HepG2 (cell line): ENCODE measurements at regions not wholly inside any gene's neighbourhood (a gene's known extent, or its start where the extent isn't known, plus 50 kb on each side); places are given as distances from the start of the nearest gene placed in this dataset.

ENCODE experiments used
- ATAC-seq: fragments of 200-7000 bp; cut with Tn5 transposase; 3 replicates; pipeline ENCODE4 v1.9.1; 2020; ENCODE audit warnings: mild to moderate bottlenecking, moderate library complexity
- BruUV-seq: library from RNA; stranded (reverse); fragments of 400-500 nt; replicated peaks from 2 replicates; lab custom pipeline; 2021; lab: Mats Ljungman, UMichigan
- CTCF ChIA-PET: fragments of 300-600 bp; formaldehyde crosslinking; extraction: SDS; loops from one replicate; lab custom pipeline; 2021; ENCODE audit warnings: low total read pairs, inconsistent platforms, low intra/inter-chr PET ratio; lab: Yijun Ruan, JAX
- POLR2A ChIA-PET: fragments of 350-600 bp; sonication (Branson Sonifier 250); formaldehyde crosslinking; loops from one replicate; lab custom pipeline; 2020; ENCODE audit warnings: antibody characterized with exemption, inconsistent platforms; lab: Yijun Ruan, JAX
- DNase-seq: peaks from one replicate; pipeline ENCODE4 v3.0.0-alpha.2; 2015; ENCODE audit warnings: low spot score
- FAIRE-seq: peaks from 3 replicates; lab custom pipeline; 2011; peaks lifted over from hg19 to GRCh38; lab: Jason Lieb, UNC
- H2AFZ ChIP-seq: one replicate; pipeline ENCODE4 v1.6.1; 2011; ENCODE audit warnings: low read length, inconsistent platforms
- H3K27ac ChIP-seq: fragments of 300-600 bp; 3 replicates; pipeline ENCODE4 v1.8.0; 2011; ENCODE audit warnings: mixed run types, mild to moderate bottlenecking, mixed read lengths, low read length, inconsistent platforms; ENCODE audit not compliant: insufficient read depth; ENCODE audit errors: extremely low read length
- H3K27me3 ChIP-seq, 2 experiments: fragments of 200-600 bp in 1 of 2; 2 replicates in 1 of 2; 3 replicates in 1 of 2; pipeline versions ENCODE4 v1.6.0 to v1.8.0; 2011; ENCODE audit warnings: low read length in 2 of 2, mild to moderate bottlenecking in 2 of 2, moderate library complexity in 2 of 2, inconsistent platforms in 1 of 2; ENCODE audit not compliant: insufficient read depth in 2 of 2, control insufficient read depth in 1 of 2
- H3K36me3 ChIP-seq, 2 experiments: fragments of 200-600 bp in 1 of 2; replicated peaks in 1 of 2; 2 replicates in 1 of 2; 3 replicates in 1 of 2; pipeline versions ENCODE4 v1.5.1 to v1.8.0; 2011; ENCODE audit warnings: low read length in 2 of 2, inconsistent platforms in 1 of 2; ENCODE audit not compliant: insufficient read depth in 2 of 2, control insufficient read depth in 1 of 2
- H3K4me1 ChIP-seq: 2 replicates; pipeline ENCODE4 v1.5.1; 2012; ENCODE audit warnings: low read length, inconsistent platforms; ENCODE audit not compliant: insufficient read depth
- H3K4me2 ChIP-seq: 2 replicates; pipeline ENCODE4 v1.6.0; 2011; ENCODE audit warnings: low read depth, low read length, inconsistent platforms
- H3K4me3 ChIP-seq, 3 experiments: fragments of 200-600 bp in 1 of 3; sonication (generic), shearing (Covaris generic) in 1 of 3; replicated peaks in 1 of 3; 2 replicates each; pipeline ENCODE4 v1.5.1; 2011 to 2016; ENCODE audit warnings: low read length in 3 of 3, inconsistent platforms in 2 of 3, low read depth in 2 of 3, mild to moderate bottlenecking in 2 of 3, control low read depth in 1 of 3, mixed read lengths in 1 of 3; ENCODE audit not compliant: insufficient read depth in 1 of 3
- H3K79me2 ChIP-seq: one replicate; pipeline ENCODE4 v1.6.1; 2011; ENCODE audit warnings: low read length, inconsistent platforms; ENCODE audit not compliant: insufficient read depth
- H3K9ac ChIP-seq: 2 replicates; pipeline ENCODE4 v1.6.0; 2011; ENCODE audit warnings: mild to moderate bottlenecking, low read depth, low read length, inconsistent platforms; ENCODE audit not compliant: insufficient read depth
- H3K9me3 ChIP-seq: 2 replicates; pipeline ENCODE4 v1.5.1; 2012; ENCODE audit warnings: mild to moderate bottlenecking, low read length
- H4K20me1 ChIP-seq: 2 replicates; pipeline ENCODE4 v1.6.0; 2011; ENCODE audit warnings: inconsistent platforms, mild to moderate bottlenecking, low read length, moderate library complexity; ENCODE audit not compliant: insufficient read depth
- FOXA3 ChIP-seq: IDR thresholded peaks from 2 replicates; pipeline ENCODE4 v1.6.1; 2016; ENCODE audit warnings: missing genetic modification reagents, missing compliant biosample characterization
- GPN1 ChIP-seq: sonication (generic); formaldehyde crosslinking; IDR thresholded peaks from 2 replicates; pipeline ENCODE4 v1.5.1; 2020; ENCODE audit warnings: missing genetic modification reagents, borderline replicate concordance
- HOXA5 ChIP-seq: sonication (generic); formaldehyde crosslinking; IDR thresholded peaks from 2 replicates; pipeline ENCODE4 v1.4.0; 2020; ENCODE audit warnings: missing genetic modification reagents
- ZNF160 ChIP-seq: sonication (generic); formaldehyde crosslinking; IDR thresholded peaks from 2 replicates; pipeline ENCODE4 v1.8.0; 2022; ENCODE audit warnings: mild to moderate bottlenecking, inconsistent platforms, missing genetic modification reagents
- ZNF260 ChIP-seq: sonication (generic); formaldehyde crosslinking; IDR thresholded peaks from 2 replicates; pipeline ENCODE4 v1.4.0; 2020; ENCODE audit warnings: missing genetic modification reagents, low read depth, mild to moderate bottlenecking, borderline replicate concordance
- ZNF496 ChIP-seq: sonication (generic); formaldehyde crosslinking; IDR thresholded peaks from 2 replicates; pipeline ENCODE4 v1.8.1; 2023; ENCODE audit warnings: mild to moderate bottlenecking, moderate library complexity, missing genetic modification reagents; ENCODE audit not compliant: insufficient replicate concordance
- ZNF597 ChIP-seq: sonication (generic); formaldehyde crosslinking; IDR thresholded peaks from 2 replicates; pipeline ENCODE4 v1.5.0; 2020; ENCODE audit warnings: missing genetic modification reagents
- ZNF605 ChIP-seq: sonication (generic); formaldehyde crosslinking; IDR thresholded peaks from 2 replicates; pipeline ENCODE4 v1.8.0; 2022; ENCODE audit warnings: mild to moderate bottlenecking, missing genetic modification reagents
- WGBS: methylation state at CpG from one replicate; pipeline ENCODE4 v1.1.6; 2017; ENCODE audit warnings: low lambda C conversion rate; 5-methylcytosine and 5-hydroxymethylcytosine counted together
- in situ Hi-C: cut with HindIII; loops from 2 replicates; pipeline ENCODE4 v1.10.0; 2017; ENCODE audit warnings: low pct_unique_long_range_greater_than_20kb; ENCODE audit not compliant: extremely low pct_ligation_motif_present
- intact Hi-C: fragments of 100-400 bp; cut with micrococcal nuclease; formaldehyde crosslinking; loops from one replicate; pipeline ENCODE4 v1.10.0; 2022; ENCODE audit not compliant: unreplicated experiment
- TF ChIP-seq, protein P1 (sequence below): sonication (generic); formaldehyde crosslinking; IDR thresholded peaks from 2 replicates; pipeline ENCODE4 v1.5.1; 2020; ENCODE audit warnings: mild to moderate bottlenecking, missing genetic modification reagents, borderline replicate concordance
- TF ChIP-seq, protein P2 (sequence below): sonication (generic); formaldehyde crosslinking; IDR thresholded peaks from 2 replicates; pipeline ENCODE4 v1.4.0; 2020; ENCODE audit warnings: missing genetic modification reagents

DNA sequence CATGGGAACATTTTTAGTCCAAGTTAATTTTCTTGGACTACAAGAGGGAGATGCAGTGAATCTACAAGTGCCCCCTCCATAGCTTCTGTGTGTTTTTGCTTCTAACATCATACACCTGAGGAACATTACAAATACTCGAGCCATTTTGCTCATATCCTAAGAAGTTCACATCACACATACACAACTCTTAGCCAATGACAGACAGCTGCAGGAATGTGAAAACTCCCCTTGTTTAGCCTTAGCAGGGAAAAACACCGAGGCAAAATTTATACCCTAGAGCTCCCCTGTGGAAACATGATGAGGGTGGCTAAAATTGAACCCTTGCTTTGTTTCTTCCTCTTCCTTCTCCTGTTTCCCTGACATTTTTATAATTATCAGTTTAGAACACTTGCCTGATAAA is 928.3 kb upstream of the NRXN1 start:
- peaks cover 73% of the 10 kb centered on the region for H3K9me3 ChIP-seq
- intact Hi-C loops (no loop called here), in situ Hi-C loops (no loop called here)
- no peak overlapping the region for H3K27ac ChIP-seq
- POLR2A ChIA-PET: no interaction called here
- no peak overlapping the region for H3K4me3 ChIP-seq
- no peaks in the 10 kb centered on the region for H3K27me3 ChIP-seq
- no peaks in the 10 kb centered on the region for H3K4me1 ChIP-seq
- WGBS: 0% methylated on average over 2 of the region's 2 CpGs
- DNase-seq: no peak
- BruUV-seq: no TSS peak
- no peak for ATAC-seq
- CTCF ChIA-PET: no interaction called here
- no peaks in the 10 kb centered on the region for H3K36me3 ChIP-seq
- no peaks in the 10 kb centered on the region for H4K20me1 ChIP-seq
- FAIRE-seq: no peak
- H2AFZ ChIP-seq: no peak overlapping the region
- TF ChIP-seq, protein P1, sequence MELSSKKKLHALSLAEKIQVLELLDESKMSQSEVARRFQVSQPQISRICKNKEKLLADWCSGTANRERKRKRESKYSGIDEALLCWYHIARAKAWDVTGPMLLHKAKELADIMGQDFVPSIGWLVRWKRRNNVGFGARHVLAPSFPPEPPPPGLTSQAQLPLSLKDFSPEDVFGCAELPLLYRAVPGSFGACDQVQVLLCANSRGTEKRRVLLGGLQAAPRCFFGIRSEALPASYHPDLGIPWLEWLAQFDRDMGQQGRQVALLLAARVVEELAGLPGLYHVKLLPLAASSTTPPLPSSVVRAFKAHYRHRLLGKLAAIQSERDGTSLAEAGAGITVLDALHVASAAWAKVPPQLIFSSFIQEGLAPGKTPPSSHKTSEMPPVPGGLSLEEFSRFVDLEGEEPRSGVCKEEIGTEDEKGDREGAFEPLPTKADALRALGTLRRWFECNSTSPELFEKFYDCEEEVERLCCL (CRISPR knock-in tag): no peak
- H3K9ac ChIP-seq: no peak overlapping the region
- H3K79me2 ChIP-seq: no peaks in the 10 kb centered on the region
- H3K4me2 ChIP-seq: no peak overlapping the region

DNA sequence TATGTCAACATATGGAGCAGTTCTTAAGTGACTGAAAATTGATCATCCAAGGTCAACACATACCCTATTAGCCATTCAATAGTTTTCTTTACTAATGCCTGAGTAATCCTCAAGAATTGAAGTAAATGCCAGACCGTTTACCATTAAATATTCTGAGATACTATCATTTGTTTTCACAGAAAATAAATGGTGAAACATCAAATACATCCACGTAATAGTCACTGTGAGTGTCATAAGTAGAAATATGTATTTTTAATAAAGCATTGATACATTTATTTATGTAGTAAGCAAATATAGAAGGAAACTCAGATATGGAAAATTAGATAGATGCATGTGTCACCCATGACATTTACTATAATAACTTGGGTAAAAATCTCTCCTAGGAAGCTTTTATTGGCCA is 927.8 kb upstream of the NRXN1 start:
- Histone ChIP-seq H4K20me1 (no peaks in the 10 kb centered on the region), H3K27ac (no peak overlapping the region), H3K27me3 (no peaks in the 10 kb centered on the region), H3K4me1 (no peaks in the 10 kb centered on the region), H3K4me3 (no peak overlapping the region), H3K36me3 (no peaks in the 10 kb centered on the region), H2AFZ (no peak overlapping the region), H3K4me2 (no peak overlapping the region), H3K79me2 (no peaks in the 10 kb centered on the region), H3K9ac (no peak overlapping the region), H3K9me3 (peaks cover 74% of the 10 kb centered on the region)
- 3% methylated on average over 2 of the region's 2 CpGs for WGBS
- no peak for ATAC-seq
- POLR2A ChIA-PET: no interaction called here
- BruUV-seq: no TSS peak
- no peak for FAIRE-seq
- CTCF ChIA-PET: no interaction called here
- DNase-seq: no peak
- intact Hi-C loops: no loop called here
- in situ Hi-C loops: no loop called here
- TF ChIP-seq HOXA5 (CRISPR knock-in tag): no peak
- TF ChIP-seq ZNF160: no peak
- TF ChIP-seq ZNF496 (CRISPR knock-in tag): no peak
- TF ChIP-seq ZNF260: no peak
- no peak for TF ChIP-seq FOXA3 (CRISPR knock-in tag)
- no peak for TF ChIP-seq ZNF605 (CRISPR knock-in tag)
- TF ChIP-seq ZNF597: no peak
- no peak for TF ChIP-seq GPN1
- TF ChIP-seq, protein P2, sequence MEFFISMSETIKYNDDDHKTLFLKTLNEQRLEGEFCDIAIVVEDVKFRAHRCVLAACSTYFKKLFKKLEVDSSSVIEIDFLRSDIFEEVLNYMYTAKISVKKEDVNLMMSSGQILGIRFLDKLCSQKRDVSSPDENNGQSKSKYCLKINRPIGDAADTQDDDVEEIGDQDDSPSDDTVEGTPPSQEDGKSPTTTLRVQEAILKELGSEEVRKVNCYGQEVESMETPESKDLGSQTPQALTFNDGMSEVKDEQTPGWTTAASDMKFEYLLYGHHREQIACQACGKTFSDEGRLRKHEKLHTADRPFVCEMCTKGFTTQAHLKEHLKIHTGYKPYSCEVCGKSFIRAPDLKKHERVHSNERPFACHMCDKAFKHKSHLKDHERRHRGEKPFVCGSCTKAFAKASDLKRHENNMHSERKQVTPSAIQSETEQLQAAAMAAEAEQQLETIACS (CRISPR knock-in tag): no peak
